GM19467 (cell line): ENCODE measurements at regions not wholly inside any gene's neighbourhood (a gene's known extent, or its start where the extent isn't known, plus 50 kb on each side); places are given as distances from the start of the nearest gene placed in this dataset.
"Not testable (repeated sequence)": the region's sequence is repeated elsewhere in the genome, so short reads cannot be mapped to it uniquely, and the experiment has no call there.

Experiments used
- ATAC-seq: cut with Tn5 transposase; IDR thresholded peaks from one replicate; pipeline ENCODE4 v1.9.1; 2021; ENCODE audit warnings: mild to moderate bottlenecking, moderate library complexity; ENCODE audit not compliant: unreplicated experiment

DNA sequence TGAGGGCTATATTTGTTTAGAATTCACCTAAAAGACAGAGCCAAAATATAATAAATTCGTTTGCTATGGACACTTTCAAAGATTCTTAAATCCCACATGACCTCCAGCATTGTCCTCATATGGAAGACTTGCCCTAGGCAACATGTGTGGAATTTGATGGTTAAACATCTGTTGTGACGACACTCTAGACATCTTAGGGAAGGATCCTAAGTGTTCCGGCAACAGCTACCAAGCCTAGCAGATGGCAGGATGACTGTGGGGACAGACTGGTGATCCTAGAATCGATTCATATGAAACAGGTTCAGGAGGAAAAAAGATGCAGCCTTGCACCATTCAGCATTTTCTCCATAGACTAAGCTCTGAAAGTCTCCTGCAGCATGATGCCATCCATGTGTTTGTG is 77.6 kb upstream of the BACH2 start:
- ATAC-seq: no peak

DNA sequence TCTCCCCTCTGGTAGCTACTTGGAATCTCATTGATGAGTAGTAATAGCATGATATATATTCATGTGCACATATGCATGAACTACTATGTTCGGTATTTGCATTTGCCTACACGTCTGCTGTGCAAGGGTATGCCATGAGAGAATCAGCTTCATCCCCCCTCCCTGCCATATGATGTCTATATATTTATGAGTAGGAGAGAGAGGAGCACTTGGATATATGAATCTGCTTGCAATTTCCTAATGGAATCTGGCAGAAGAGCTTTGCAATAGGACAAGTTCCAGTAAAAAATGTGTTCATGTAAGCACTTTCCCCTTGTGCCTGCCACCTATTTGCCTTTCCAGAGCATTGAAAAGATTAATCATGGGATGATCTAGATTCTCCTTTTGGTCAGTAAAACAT is 76.2 kb upstream of the BACH2 start:
- ATAC-seq: no peak

DNA sequence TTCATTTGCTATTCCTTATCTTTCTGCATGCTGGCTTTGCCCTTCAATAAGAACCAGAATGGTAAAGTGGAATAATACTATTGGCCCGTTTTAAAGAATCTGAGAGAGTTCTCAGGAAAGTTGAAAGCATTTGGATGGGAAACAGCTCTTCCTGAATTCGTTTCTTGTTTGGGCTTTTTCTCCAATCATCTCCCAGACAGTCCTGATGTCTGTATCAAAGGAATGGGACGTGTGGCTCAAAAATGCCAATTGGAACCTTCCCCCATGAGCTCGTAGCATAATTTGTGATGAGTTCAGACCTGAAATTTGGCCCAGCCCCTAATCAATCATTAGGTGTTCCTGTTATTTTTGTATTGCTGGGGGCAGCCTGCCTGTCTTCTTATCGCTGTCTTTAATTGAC is 75.8 kb upstream of the BACH2 start:
- no peak for ATAC-seq

DNA sequence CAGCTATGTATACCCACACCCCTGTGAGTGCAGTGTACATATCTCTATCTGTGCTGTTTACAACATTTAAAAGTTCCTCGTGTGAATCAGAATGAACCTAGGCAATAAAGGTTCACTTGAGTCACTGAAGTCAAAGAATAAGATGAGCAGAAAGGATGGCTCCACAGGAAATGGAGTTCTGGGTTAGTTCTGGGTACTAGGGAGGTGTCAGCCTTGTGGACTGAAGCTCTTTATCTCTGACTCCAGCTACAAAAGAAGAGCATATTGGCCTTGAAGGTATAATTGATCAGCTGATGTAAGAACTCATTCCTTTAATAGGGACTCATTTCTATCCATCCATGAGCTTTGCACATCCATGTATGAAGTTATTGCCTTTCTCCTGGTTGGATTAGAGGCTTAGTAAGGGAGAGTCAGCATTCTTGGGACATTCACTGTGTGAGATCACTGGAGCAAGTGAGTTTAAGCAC is 73.9 kb upstream of the BACH2 start:
- no peak for ATAC-seq

DNA sequence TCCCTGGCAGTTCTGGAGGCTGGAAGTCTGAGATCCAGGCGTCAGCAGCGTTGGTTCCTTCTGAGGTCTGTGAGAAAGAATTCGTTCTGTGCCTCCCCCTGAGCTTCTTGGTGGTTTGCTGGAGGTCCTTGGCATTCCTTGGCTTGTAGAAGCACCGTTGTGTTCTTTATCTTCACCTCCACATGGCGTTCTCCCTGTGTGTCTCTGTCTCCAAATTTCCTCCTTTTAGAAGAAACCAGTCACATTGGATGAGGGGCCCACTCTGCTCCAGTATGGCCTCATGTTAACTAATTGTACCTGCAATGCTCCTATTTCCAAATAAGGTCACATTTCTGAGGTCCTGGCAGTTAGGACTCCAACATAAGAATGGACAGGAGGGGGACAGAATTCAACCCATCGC is 73.0 kb upstream of the BACH2 start:
- ATAC-seq: no peak

DNA sequence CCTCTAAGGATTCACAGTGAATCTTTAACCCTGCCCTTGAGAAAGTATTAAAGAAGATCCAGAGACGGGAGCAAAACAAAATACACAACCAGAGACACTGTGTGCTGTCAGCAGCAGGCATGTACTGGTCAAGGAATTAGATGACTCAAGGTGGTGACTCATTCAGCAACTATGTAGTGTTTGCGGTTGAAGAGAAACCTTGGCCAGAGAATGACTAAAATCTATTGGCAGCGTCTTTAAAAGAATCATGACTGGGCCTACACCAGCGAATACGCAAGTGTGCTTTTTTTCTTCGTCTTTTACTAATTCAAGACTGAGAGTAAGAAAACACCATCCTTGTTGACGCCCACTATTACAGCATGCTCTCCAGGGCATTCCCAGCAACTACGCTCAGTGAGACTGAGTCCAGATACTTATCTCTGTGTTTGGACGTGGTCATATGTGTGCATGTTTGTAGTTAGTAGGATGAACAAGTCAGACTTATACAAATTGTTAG is 72.4 kb upstream of the BACH2 start:
- peak; percentile 100 for ATAC-seq

DNA sequence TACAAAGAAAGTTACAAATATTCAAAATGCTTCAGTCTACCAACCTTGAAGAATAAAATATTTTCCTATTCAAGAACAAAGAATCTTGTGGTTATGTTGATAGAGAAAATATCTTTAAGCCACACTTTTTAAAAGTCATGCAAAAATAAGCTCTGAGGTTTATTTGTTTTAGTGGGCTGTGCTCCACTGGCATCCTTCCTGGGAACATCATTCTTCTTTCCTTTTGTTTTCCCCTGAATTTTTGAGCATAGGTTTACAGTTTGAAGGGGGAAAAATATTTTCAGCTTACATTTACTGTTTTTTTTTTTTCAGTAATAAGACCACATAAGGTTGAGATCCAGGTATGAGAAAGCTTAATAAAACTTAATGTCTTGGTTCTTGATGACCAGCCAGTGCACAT is 72.0 kb upstream of the BACH2 start:
- no peak for ATAC-seq

DNA sequence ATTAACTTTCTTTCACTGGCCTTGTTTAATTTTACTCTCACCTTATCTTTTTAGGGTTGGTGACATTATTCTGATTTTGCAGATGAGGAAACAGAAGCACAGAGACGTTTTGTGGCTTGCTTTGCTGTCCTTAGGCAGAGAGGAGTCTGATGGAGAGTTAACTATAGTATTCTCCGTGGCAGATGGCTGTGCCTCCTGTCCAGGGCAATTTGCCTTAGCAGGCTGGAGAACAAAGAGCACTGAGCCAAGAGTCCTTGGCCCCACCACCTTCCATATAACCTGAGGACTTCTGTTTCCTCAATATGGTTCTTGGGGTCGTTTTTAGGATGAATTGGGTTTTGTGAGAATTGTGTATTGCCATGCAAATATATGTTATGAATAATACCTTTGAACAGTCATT is 71.4 kb upstream of the BACH2 start:
- ATAC-seq: no peak

DNA sequence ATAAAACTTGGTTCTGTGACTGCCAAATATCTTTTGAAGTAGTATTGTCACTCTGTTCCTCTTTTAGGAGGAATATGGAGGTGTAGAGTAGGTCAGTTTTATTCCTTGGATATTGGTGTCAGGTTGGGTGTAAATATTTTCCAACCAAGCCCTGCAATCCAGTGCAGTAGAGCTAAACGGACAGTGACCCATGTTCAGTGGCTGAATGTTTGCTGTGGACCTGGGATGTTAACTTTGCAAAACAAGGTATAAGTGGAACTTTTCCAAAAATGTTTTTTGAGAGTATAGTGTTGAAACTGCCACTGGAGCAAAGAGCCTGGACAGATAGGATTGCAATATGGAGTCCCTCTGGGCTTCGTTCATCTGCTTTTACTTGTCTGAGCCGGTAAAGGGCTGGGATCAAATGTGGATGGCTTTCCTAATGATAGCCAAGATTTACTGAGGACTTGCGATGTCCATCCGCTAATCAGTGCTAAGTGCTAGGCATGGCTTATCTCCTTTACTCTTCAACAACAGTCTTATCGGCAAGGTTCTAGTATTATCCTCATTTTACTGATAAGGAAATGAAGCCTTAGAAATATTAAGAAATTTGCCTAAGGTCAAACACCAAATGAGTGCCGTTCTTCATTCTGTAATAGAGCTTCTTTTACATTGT is 69.0 kb upstream of the BACH2 start:
- ATAC-seq: no peak

DNA sequence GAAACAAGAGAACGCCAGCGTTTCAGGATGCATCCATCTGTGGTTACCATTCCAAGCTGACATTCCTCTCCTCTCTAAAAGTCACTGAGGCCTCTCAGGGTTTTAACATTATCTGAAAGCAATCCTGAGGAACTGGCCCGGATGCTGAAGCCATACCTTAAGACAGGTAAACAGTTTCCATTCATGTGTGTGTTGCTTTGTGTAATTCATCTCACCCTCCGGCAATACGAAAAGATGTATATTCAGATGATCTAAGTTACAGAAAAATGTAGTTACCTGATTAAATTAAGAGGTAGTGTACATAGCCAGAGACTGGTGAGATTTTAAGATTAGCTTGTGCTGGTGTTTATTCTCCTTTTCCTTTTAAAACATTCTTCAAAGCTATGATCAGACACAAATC is 68.4 kb upstream of the BACH2 start:
- ATAC-seq: no peak

DNA sequence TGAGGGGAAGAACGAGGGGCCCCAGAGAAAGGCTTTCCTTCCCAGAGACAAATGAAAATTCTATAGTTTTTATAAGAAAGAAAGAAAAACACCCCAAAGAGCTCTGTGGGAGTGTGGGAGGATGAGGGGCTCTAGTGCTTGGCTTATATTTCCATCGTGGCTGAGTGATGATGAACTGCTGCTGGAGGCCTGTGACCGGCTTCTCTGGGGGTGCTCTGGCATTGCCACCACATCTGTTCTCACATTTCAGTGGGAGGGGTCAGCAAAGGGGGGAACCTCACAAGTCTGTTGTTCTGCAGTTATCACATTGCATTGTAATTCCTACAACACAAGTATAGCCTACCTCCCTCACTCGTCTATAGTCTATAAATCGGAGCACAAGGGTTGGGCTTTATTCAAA is 67.6 kb upstream of the BACH2 start:
- no peak for ATAC-seq

DNA sequence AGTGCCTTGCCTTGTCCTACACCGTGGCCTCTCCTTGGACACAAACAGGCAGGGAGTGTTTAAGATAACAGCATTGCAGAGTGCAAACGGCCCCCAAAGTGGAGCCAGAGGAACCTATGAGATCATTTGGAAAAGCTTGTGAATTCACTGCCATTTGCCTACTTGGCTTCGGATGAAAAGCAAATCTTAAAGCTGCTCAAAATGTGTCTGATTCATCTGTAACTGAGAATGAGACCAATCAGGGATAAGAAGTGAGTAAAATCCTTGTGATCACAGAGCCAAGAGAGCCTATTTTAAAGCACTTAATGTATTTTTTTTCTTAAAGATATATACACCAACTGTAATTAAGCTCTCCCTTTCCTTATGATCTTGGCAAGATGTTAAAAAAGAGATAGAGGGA is 65.7 kb upstream of the BACH2 start:
- ATAC-seq: no peak

DNA sequence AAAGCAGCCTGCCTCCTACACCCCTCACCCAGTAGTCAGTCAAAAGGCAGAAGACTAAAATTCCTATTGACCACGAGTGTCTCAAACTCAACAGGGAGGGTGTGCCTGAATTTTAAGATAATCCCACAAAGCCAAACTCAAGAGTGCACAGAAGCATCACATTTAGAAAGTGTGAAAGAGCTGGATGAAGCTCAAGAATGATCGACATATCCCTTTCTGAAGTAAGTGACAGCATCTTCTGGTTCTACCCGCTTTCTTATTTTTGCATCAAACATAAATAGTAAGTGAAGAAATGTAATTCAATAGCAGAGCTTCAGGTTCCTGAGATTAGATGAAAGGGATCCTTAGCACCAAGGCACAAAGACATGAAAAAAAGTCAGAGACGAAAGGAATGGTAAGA is 64.5 kb upstream of the BACH2 start:
- ATAC-seq: no peak

DNA sequence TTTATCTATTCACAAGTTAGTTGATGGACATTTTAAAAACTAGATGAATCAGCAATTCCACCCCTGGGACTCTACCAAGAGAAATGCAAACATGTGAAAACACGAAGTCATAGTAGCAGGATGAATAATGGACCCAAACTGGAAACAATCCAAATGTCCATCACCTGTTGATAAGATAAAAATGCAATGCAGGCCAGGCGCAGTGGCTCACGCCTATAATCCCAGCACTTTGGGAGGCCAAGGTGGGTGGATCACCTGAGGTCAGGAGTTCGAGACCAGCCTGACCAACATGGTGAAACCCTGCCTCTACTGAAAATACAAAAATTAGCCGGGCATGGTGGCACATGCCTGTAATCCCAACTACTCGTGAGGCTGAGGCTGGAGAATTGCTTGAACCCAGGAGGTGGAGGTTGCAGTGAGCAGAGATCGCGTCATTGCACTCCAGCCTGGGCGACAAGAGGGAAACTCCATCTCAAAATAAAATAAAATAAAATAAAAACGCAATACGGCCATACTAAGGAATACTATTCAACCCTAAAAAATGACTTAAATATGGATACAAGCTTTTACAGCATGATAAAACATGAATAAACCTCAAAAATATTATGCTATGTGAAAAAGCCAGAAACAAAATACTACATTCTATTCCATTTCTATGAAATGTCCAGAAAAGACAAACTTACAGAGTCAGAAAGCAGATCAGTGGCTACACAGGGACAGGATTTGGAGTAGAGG is 61.6 kb upstream of the BACH2 start:
- ATAC-seq: not testable (repeated sequence)

DNA sequence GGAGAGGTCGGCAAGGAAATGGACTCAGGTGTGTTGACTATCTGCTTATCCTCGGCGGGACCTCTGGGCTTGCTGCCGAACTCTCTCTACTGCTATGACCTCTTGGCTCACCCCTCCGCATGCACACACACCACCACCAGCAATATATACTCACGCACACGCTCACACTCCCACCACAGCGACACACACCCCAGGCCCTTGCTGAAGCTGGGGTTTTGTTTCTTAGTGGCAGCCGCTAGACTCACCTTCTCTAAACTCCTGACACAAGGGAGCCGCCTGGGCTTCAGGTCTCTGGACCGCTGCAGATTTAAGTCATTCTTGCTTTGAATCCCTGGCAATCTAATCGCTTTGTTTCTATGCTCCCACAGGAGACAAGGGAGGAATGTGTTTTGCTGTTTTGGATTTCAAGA is 59.4 kb upstream of the BACH2 start:
- no peak for ATAC-seq

DNA sequence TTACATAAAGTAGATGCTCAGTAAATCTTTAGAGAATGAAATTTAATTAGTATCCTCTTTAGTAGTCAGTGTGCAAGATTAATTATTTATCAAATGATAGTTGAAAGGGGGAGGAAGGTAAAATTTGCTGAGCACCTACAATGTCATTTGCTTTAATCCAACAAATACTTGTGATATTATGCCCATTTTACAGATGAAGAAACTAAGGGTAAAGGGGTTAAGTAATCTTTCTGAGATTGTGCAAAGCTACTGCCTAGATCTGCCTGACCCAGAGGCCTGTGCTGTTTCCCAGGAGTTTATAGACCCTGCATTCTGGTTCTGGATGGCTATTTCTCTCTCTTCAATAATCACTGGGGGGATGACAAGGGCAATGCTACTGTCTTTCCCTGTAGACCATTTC is 58.3 kb upstream of the BACH2 start:
- no peak for ATAC-seq

DNA sequence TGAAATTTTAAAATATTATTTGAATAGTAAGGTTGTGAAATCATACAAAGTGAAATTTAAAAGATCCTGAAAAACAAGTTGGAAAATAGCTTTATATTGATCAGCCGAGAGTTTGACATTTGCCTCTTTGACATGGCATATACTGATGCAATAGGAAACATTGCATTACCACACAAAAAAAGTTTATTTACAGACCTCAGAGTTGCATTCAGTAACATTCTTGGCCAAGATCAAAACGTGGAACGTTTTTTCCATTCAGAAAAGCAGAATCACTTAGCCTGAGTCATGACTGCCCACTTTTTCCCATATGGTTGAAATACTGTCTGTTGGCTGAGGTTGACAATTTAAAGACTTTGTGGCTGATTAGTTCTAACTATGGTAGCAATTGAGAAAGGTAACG is 55.1 kb upstream of the BACH2 start:
- no peak for ATAC-seq

DNA sequence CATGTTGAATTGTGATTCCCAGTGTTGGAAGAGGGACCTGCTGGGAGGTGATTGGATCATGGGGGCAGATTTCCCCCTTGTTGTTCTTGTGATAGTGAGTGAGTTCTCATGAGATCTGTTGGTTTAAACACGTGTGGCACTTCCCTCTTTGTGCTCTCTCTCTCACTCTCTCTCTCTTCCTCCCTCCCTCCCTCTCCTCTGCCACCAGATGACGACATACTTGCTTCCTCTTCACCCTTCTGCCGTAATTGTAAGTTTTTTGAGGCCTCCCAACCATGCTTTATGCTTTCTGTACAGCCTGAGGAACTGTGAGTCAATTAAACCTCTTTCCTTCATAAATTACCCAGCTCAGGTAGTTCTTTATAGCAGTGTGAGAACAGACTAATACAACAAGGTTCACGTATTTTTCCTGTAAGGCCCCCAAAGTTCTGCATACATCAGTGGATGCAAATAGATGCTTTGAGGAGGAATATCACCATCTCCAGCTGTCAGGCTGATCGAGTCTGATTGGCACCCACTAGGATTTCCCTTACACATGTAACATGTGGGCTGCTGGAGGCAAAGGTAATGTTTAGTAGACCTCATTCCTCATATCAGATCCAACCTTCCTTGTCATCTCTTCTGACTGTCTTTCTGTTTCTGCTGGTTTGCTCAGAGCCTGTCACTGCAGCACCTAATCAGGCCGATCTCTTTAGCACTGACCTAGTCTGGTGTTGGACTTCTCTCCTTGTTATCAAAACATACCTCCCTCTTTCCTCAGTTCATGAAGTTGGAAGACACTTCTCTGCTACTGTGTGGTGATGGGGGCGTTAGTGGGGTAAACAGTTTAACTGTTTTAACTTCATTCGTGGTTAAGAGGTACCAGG is 54.3 kb upstream of the BACH2 start:
- ATAC-seq: no peak

DNA sequence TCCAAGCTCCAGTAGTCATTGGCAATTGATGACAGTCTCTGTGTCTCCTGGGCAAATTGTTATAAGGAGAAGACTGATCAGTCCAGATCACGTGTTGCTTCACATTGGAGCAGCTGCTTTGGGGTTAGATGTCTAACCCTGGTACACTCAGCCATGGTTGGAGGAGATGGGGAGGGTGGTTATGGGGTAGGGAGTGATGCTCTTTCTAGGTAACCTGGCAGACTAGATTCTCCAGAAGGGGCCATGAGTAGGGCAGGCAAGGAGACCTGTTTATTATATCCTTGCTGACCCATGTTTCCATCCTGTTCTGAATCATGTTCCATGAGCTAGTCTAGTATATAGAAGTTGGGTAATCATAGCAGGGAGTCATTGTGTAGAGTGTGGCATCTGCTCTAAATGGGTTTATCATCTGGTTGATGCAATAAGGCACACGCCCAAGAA is 50.8 kb upstream of the BACH2 start:
- ATAC-seq: no peak

DNA sequence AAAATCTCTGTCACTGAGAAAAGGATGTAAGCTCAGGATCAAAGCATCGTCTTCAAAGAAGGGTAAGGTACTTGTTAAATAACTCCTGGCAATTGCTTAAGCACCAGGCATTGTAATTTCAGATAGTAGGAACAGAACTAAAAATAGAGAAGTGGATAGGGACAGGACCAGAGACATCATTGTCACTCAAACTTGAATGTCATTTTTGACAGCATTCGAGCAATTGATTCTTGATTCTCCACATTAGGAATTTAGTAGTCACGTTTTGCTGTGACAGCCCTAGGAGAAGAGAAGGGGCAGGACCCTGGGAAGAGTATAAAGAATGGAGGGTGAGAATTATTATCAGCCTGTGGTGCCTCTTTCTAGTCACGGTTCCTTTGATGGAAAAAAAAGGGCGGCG is 50.1 kb upstream of the BACH2 start:
- no peak for ATAC-seq
